GM12872 (cell line): ENCODE measurements at regions not wholly inside any gene's neighbourhood (a gene's known extent, or its start where the extent isn't known, plus 50 kb on each side); places are given as distances from the start of the nearest gene placed in this dataset.

Source experiments
- CTCF ChIP-seq: IDR thresholded peaks from 3 replicates; pipeline ENCODE4 v1.5.1; 2011; ENCODE audit warnings: low read depth, mild to moderate bottlenecking, low read length, moderate library complexity; ENCODE audit not compliant: insufficient read depth

GRCh38 chr10:57015595-57016318 is 654.7 kb upstream of the ZWINT start:
- TF ChIP-seq CTCF, result no peak

GRCh38 chr10:57015187-57015586 is 654.1 kb upstream of the ZWINT start:
- TF ChIP-seq CTCF, result no peak

- TF ChIP-seq CTCF, result no peak
Measured at GRCh38 chr10:57014758-57015157, 653.7 kb upstream of the ZWINT start.

- TF ChIP-seq CTCF, result no peak
Measured at GRCh38 chr10:57008189-57008588, 647.1 kb upstream of the ZWINT start.

- TF ChIP-seq CTCF, result no peak
Measured at GRCh38 chr10:56991591-56992069, 630.6 kb upstream of the ZWINT start.

GRCh38 chr10:56975513-56975912 is 614.5 kb upstream of the ZWINT start:
- TF ChIP-seq CTCF, result no peak

- no peak for TF ChIP-seq CTCF
Measured at GRCh38 chr10:56973766-56974165, 612.7 kb upstream of the ZWINT start.
